ENCODE measurements at regions not wholly inside any gene's neighbourhood (a gene's known extent, or its start where the extent isn't known, plus 50 kb on each side); places are given as distances from the start of the nearest gene placed in this dataset.

- Histone ChIP-seq H3K4me2 (ENCODE audit: low read depth, low read length) (no peak overlapping the region), H3K56ac (ENCODE audit: extremely low read depth, insufficient read depth, low read length) (no peak overlapping the region), H3K4me3 (ENCODE audit: insufficient read depth, low read depth, low read length) (no peak overlapping the region), H3K27me3 (ENCODE audit: control insufficient read depth, insufficient read depth, low read length) (peaks cover 19% of the 10 kb centered on the region), H3K79me1 (ENCODE audit: low read depth in 1 of 2, low read length in 2 of 2) (no peaks in the 10 kb centered on the region), H3K27ac (ENCODE audit: insufficient read depth, low read length) (no peak overlapping the region), H3K4ac (ENCODE audit: low read depth, low read length) (no peak overlapping the region), H4K20me1 (ENCODE audit: insufficient read depth, low read length) (no peaks in the 10 kb centered on the region), H3K18ac (ENCODE audit: low read depth, low read length) (no peak overlapping the region), H4K8ac (ENCODE audit: low read depth in 2 of 2, low read length in 2 of 2) (no peak overlapping the region), H2BK20ac (ENCODE audit: low read depth, low read length) (no peak overlapping the region), H3K4me1 (ENCODE audit: control insufficient read depth, insufficient read depth, low read length) (no peaks in the 10 kb centered on the region), H2BK15ac (ENCODE audit: low read depth, low read length) (no peak overlapping the region), H4K5ac (ENCODE audit: low read depth, low read length) (no peak overlapping the region), H4K91ac (ENCODE audit: insufficient read depth, low read depth, low read length) (no peak overlapping the region), H3K23ac (ENCODE audit: low read depth, low read length) (no peak overlapping the region), H3K9me3 (ENCODE audit: control insufficient read depth, insufficient read depth, low read length) (no peaks in the 10 kb centered on the region), H2AK5ac (ENCODE audit: low read depth, low read length) (no peak overlapping the region), H3K9ac (ENCODE audit: low read depth, low read length) (no peak overlapping the region), H2AK9ac (replicated peaks; ENCODE audit: low read depth, low read length, poor library complexity) (no peak overlapping the region), H3K36me3 (ENCODE audit: control insufficient read depth, insufficient read depth, low read length) (no peaks in the 10 kb centered on the region), H2AFZ (replicated peaks; ENCODE audit: low read length, poor library complexity) (no peak overlapping the region), H3K9me1 (ENCODE audit: insufficient read depth, low read length) (peaks cover 3% of the 10 kb centered on the region; the same call in 1 of the 2 replicates), H2BK120ac (ENCODE audit: low read depth, low read length) (no peak overlapping the region), H2BK5ac (ENCODE audit: low read depth, low read length, poor library complexity, severe bottlenecking) (no peak overlapping the region), H3K14ac (replicated peaks; ENCODE audit: low read depth, low read length) (no peak overlapping the region)
- TF ChIP-seq NFE2L2 (IDR thresholded peaks at IDR 0.05; ENCODE audit: low read depth, low read length): no peak
- no peak for TF ChIP-seq ELK1 (IDR thresholded peaks at IDR 0.05; ENCODE audit: borderline replicate concordance, low read depth, low read length)
- no CpG with 5 or more reads among the region's 4 CpGs for WGBS, 2 experiments (ENCODE audit: extremely low coverage in 2 of 2, insufficient read length in 1 of 2)
- dilution Hi-C loops (cut with HindIII; ENCODE audit: low sequenced_read_pairs, unreplicated experiment) (no loop called here), in situ Hi-C loops (cut with MboI; ENCODE audit: low sequenced_read_pairs) (no loop called here), intact Hi-C loops (cut with micrococcal nuclease) (no loop called here)
- ChIA-PET CTCF (no interaction called here), POLR2A (ENCODE audit: unreplicated experiment) (no interaction called here)
- no peak for ATAC-seq (ENCODE audit: low read depth)
- no peak for DNase-seq
- no TSS peak for BruUV-seq (replicated peaks)
These were observed 268.4 kb upstream of the PLET1 start for GRCh38 chr11:112529071-112529470.
